ENCODE measurements at regions not wholly inside any gene's neighbourhood (a gene's known extent, or its start where the extent isn't known, plus 50 kb on each side); places are given as distances from the start of the nearest gene placed in this dataset.

- no peaks in the 10 kb centered on the region for H3K27me3 ChIP-seq (ENCODE audit: control insufficient read depth, extremely low read depth, insufficient read depth, low read length)
- dilution Hi-C loops (cut with MboI; ENCODE audit: extremely low pct_ligation_motif_present, low sequenced_read_pairs): no loop called here
- H2AFZ ChIP-seq (ENCODE audit: control insufficient read depth, low read length): no peak overlapping the region
- no peaks in the 10 kb centered on the region for H4K20me1 ChIP-seq (ENCODE audit: control insufficient read depth, extremely low read depth, insufficient read depth, low read length)
- H3K9ac ChIP-seq (ENCODE audit: control insufficient read depth, extremely low read depth, insufficient read depth, low read length): no peak overlapping the region
- H3K4me2 ChIP-seq (ENCODE audit: control insufficient read depth, extremely low read depth, insufficient read depth, low read depth, low read length): no peak overlapping the region
- no peaks in the 10 kb centered on the region for H3K9me1 ChIP-seq (ENCODE audit: control insufficient read depth, extremely low read depth, insufficient read depth, low read length)
- H3K4me3 ChIP-seq (ENCODE audit: control insufficient read depth in 2 of 3, extremely low read depth in 1 of 3, insufficient read depth in 2 of 3, low read depth in 1 of 3, low read length in 3 of 3): no peak overlapping the region
- H3K79me2 ChIP-seq (ENCODE audit: control insufficient read depth, insufficient read depth, low read length): no peaks in the 10 kb centered on the region
- H3K4me1 ChIP-seq (ENCODE audit: control insufficient read depth, extremely low read depth, insufficient read depth, low read length): no peaks in the 10 kb centered on the region
- TF ChIP-seq EZH2 (IDR thresholded peaks at IDR 0.05; ENCODE audit: low read length) (no peak), CTCF (optimal IDR thresholded peaks at IDR 0.05 in 1 of 3, IDR thresholded peaks at IDR 0.05 in 1 of 3, conservative IDR thresholded peaks at IDR 0.05 in 1 of 3; ENCODE audit: extremely low read depth in 1 of 3, insufficient read depth in 2 of 3, low read length in 3 of 3) (no peak)
- DNase-seq (ENCODE audit: low read depth, low spot score) (no peak), FAIRE-seq (no peak)
- no peaks in the 10 kb centered on the region for H3K36me3 ChIP-seq (ENCODE audit: control insufficient read depth in 2 of 2, extremely low read depth in 1 of 2, insufficient read depth in 2 of 2, low read length in 2 of 2)
- no peaks in the 10 kb centered on the region for H3K9me3 ChIP-seq (ENCODE audit: control insufficient read depth, low read depth, low read length)
- no peak overlapping the region for H3K27ac ChIP-seq (ENCODE audit: control insufficient read depth, insufficient read depth, low read length)
Measured at GRCh38 chr20:51958099-51959065, 156.1 kb upstream of the SALL4 start.

GRCh38 chr20:51955756-51956155 is 153.4 kb upstream of the SALL4 start:
- DNase-seq (ENCODE audit: low read depth, low spot score): no peak
- Histone ChIP-seq H3K79me2 (ENCODE audit: control insufficient read depth, insufficient read depth, low read length) (no peaks in the 10 kb centered on the region), H3K9me1 (ENCODE audit: control insufficient read depth, extremely low read depth, insufficient read depth, low read length) (no peaks in the 10 kb centered on the region), H2AFZ (ENCODE audit: control insufficient read depth, low read length) (no peak overlapping the region), H3K27me3 (ENCODE audit: control insufficient read depth, extremely low read depth, insufficient read depth, low read length) (no peaks in the 10 kb centered on the region), H3K27ac (ENCODE audit: control insufficient read depth, insufficient read depth, low read length) (no peak overlapping the region), H3K4me1 (ENCODE audit: control insufficient read depth, extremely low read depth, insufficient read depth, low read length) (no peaks in the 10 kb centered on the region), H3K36me3 (ENCODE audit: control insufficient read depth in 2 of 2, extremely low read depth in 1 of 2, insufficient read depth in 2 of 2, low read length in 2 of 2) (no peaks in the 10 kb centered on the region), H4K20me1 (ENCODE audit: control insufficient read depth, extremely low read depth, insufficient read depth, low read length) (no peaks in the 10 kb centered on the region), H3K4me3 (ENCODE audit: control insufficient read depth in 2 of 3, extremely low read depth in 1 of 3, insufficient read depth in 2 of 3, low read depth in 1 of 3, low read length in 3 of 3) (no peak overlapping the region), H3K4me2 (ENCODE audit: control insufficient read depth, extremely low read depth, insufficient read depth, low read depth, low read length) (no peak overlapping the region), H3K9me3 (ENCODE audit: control insufficient read depth, low read depth, low read length) (no peaks in the 10 kb centered on the region), H3K9ac (ENCODE audit: control insufficient read depth, extremely low read depth, insufficient read depth, low read length) (no peak overlapping the region)
- TF ChIP-seq EZH2 (IDR thresholded peaks at IDR 0.05; ENCODE audit: low read length) (no peak), CTCF (optimal IDR thresholded peaks at IDR 0.05 in 1 of 3, IDR thresholded peaks at IDR 0.05 in 1 of 3, conservative IDR thresholded peaks at IDR 0.05 in 1 of 3; ENCODE audit: extremely low read depth in 1 of 3, insufficient read depth in 2 of 3, low read length in 3 of 3) (no peak)
- dilution Hi-C loops (cut with MboI; ENCODE audit: extremely low pct_ligation_motif_present, low sequenced_read_pairs): no loop called here
- FAIRE-seq: no peak
